NCI-H82 treated with DMSO at 0.1 percent for 48 hours (cell line): ENCODE measurements at regions not wholly inside any gene's neighbourhood (a gene's known extent, or its start where the extent isn't known, plus 50 kb on each side); places are given as distances from the start of the nearest gene placed in this dataset.

ENCODE experiments used
- DNase-seq: peaks from one replicate; lab custom pipeline; 2025; ENCODE audit not compliant: unreplicated experiment; lab: John Stamatoyannopoulos, UW

- DNase-seq = no peak
These were observed 559.5 kb upstream of the GCFC2 start for GRCh38 chr2:76270096-76270710.

GRCh38 chr2:76268902-76269620 lies 558.3 kb upstream of the GCFC2 start:
- DNase-seq = no peak

DNA sequence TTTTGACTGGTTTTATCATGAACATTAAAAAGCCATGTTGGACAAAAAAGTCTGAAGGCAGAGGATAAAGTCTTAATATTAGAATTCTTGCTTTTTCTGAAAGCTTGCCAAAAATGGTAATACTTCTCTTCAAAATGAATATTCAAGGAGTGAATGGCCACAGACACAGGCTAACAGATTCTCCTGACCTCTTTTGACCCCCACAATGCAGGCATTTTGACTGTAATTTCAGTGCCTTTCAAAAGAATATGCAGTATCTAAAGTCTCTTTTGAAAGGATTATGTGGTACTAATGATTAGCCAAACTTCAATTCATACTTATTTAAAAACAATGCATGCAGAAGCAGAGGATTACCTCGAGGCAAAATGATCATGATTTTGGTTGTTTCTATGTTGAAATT lies 557.8 kb upstream of the GCFC2 start:
- no peak for DNase-seq

GRCh38 chr2:76257802-76258201 lies 547.1 kb upstream of the GCFC2 start:
- DNase-seq = no peak

GRCh38 chr2:76256458-76257088 lies 545.9 kb upstream of the GCFC2 start:
- DNase-seq = no peak

- no peak for DNase-seq
These were observed 542.0 kb upstream of the GCFC2 start for GRCh38 chr2:76252704-76253103.

DNA sequence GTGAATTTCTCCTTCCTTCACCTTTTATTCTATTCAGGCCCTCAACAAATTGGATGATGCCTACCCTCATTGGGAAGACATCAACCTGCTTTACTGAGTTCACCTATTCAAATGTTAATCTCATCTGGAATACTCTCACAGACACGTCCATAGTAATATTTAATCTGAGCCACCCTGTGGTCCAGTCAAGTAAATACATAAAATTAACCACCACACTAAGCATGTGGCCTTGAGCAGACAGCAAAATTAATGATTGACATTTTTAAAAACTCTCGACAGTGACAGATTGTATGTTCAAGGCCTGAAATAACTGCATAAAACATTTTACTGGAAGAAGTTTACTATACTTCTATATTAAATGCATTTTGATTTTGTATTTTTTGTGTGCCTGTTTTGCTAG lies 540.6 kb upstream of the GCFC2 start:
- DNase-seq = no peak

DNA sequence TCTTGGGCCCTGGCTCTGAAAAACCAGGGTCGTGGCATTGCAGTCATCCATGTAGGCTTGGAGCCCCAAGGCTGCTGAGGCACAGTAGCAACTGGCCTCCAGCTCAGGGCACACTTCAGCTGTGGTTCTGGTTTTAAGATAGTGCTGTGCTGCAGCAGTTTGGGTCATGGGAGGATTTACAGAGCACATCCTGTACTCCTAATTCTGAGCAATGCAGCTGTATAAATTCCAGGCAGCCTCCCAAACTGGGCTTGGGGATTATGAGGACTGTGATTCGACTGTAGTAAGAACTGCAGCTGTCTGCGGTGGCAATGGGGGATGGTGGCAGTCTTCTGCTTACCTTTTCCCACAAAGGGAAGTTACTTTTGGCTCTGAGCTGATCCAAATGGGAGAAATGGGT lies 536.3 kb upstream of the GCFC2 start:
- DNase-seq = no peak

GRCh38 chr2:76211991-76212985 lies 501.6 kb upstream of the GCFC2 start:
- no peak for DNase-seq

DNA sequence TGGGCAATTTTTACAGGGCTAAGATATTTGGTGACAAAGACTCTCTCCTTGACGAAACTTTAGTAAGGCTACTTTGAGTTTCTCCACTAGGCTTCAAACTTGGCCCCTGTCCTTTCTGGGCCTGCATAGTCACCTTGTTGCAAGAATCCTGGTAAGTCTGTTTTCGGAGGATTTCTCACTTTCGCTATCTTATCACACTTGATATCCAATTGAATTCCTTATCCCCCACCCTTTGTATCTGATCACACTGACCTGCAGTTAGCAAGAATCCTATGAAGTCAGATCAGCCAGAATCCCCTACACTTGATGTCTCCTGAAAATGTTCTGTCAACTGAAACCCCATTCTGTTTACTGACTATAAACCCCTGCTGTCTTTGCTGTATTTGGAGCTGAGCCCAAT lies 499.8 kb upstream of the GCFC2 start:
- no peak for DNase-seq

- DNase-seq = no peak
These were observed 493.3 kb upstream of the GCFC2 start for GRCh38 chr2:76204048-76204447.

DNA sequence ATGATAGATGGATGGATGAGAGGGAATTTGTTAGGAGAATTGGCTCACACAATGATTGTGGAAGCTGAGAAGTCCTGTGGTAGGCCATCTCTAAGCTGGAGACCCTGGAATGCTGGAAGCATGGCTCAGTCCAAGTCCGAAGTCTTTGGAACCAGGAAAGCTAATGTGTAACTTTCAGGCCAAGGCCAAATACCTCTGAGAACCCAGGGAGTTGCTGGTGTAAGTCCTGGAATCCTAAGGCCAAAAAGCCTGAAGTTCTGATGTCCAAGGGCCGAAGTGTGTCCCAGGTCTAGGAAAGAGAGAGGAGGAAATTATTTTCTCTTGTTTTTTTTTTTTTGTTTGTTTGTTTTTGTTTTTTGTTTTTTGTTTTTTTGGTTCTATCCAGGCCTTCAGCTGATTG lies 492.2 kb upstream of the GCFC2 start:
- no peak for DNase-seq

DNA sequence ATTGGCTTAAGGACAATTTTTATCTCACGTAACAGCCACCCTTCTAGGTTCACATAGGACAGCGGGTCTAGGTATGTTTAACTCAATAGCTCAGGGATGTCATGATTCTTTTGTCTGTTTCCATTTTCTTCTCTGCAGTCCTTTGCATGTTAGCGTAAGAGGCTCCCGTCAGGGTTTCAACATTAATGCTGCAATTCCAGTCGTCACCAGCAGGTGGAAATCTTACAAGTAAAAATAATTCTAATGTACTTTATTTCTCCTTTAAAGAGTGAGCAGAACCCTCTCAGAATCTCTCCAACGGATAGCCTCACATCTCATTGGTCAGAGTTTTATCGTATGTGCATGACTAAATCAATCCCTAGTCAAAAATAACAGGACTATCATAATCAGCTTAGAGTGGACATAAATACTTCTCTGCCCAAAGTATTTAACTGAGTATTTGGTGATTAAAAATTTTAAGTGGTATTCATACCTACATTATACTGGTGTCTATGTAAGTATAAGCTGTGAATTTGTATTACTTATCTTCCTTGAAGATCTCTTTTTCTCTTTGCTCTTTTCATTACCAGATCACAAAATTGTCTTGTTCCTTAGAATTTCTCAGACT lies 487.2 kb upstream of the GCFC2 start:
- peak; percentile 4 for DNase-seq

GRCh38 chr2:76197428-76197827 lies 486.7 kb upstream of the GCFC2 start:
- DNase-seq = no peak

- DNase-seq = no peak
These were observed 483.5 kb upstream of the GCFC2 start for GRCh38 chr2:76194031-76194775.

- no peak for DNase-seq
These were observed 482.4 kb upstream of the GCFC2 start for GRCh38 chr2:76193089-76193488.

- DNase-seq = no peak
These were observed 477.8 kb upstream of the GCFC2 start for GRCh38 chr2:76188334-76189008.

DNA sequence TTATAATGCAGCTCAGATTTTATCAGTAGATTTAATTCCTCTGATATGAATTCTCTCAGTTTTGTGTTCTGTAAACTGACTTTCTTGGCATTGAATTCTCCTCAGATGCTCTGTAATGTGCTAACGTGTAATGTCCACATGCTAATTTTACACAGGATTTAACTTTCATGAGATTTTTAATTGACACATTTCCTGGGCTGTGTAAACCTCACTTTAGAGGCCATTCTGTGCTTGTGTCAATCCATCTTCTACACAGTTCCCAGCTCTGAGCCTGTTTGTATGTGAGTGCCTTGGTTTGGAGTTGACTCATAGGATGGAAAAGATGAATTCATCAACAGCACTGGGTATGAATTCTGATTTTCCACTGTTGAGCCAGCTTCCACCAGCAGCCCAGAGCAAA lies 476.7 kb upstream of the GCFC2 start:
- no peak for DNase-seq

DNA sequence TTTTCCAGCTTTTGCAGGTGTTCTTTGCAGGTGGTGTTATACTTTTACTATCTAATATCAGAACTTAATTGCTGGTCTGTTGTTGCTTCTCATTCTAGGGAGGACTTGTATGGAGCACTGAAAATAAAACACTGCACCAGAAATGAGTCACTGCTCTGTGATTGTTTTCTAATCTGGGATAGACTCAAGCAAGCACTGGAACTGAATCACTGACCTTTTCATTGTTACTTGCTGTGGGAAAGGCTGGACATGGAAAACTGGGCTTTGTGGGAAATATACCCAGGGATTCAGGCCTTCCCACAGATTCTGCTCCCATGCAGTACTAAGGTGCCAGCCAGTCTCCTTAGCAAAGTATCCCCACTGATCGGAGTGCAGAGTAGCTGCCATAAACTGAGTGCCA lies 470.0 kb upstream of the GCFC2 start:
- no peak for DNase-seq

DNA sequence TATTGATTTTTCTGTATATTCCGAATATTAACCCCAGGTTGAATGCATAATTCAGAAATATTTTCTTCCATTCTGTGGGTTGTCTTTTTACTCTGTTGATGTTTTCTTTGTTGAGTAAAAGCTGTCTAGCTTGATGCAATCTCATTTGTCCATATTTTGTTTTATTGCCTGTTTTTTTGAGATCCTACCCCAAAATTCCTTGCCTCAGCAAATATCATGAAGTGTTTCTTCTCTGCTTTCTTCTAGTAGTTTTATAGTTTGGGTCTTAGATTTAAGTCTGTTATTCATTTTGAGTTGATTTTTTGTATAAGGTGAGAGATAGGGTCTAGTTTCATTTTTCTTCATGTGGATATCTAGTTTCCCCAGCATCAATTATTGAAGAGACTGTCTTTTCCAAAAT lies 467.9 kb upstream of the GCFC2 start:
- no peak for DNase-seq
